Thyroid gland (tissue), 4 donors: ENCODE measurements at regions not wholly inside any gene's neighbourhood (a gene's known extent, or its start where the extent isn't known, plus 50 kb on each side); places are given as distances from the start of the nearest gene placed in this dataset.

Experiments used
- CTCF ChIP-seq, 6 experiments: fragments of 200-600 bp in 3 of 6; fragments of 450-650 bp in 3 of 6; sonication (generic) in 3 of 6; IDR thresholded peaks; one replicate each; pipeline ENCODE4 v1.5.1; 2016 to 2019; ENCODE audit warnings: antibody characterized with exemption in 6 of 6, mild to moderate bottlenecking in 2 of 6, inconsistent platforms in 1 of 6, moderate library complexity in 1 of 6
- POLR2A ChIP-seq, 2 donors: fragments of 450-650 bp; IDR thresholded peaks; one replicate each; pipeline ENCODE4 v1.6.1; 2017; ENCODE audit warnings: antibody characterized with exemption in 2 of 2, mild to moderate bottlenecking in 2 of 2, moderate library complexity in 1 of 2

GRCh38 chr10:33773886-33774480, 439.5 kb upstream of the NRP1 start:
- TF ChIP-seq CTCF (IDR thresholded peaks at IDR 0.05) (no peak), POLR2A (IDR thresholded peaks at IDR 0.05) (no peak)
